D721Med (cell line): ENCODE measurements at regions not wholly inside any gene's neighbourhood (a gene's known extent, or its start where the extent isn't known, plus 50 kb on each side); places are given as distances from the start of the nearest gene placed in this dataset.

Experiments
- DNase-seq: peaks from one replicate; pipeline ENCODE4 v3.0.0; 2011; ENCODE audit warnings: low spot score; ENCODE audit not compliant: insufficient read length
- FAIRE-seq: peaks from 2 replicates; lab custom pipeline; 2011; peaks lifted over from hg19 to GRCh38; lab: Jason Lieb, UNC
- CTCF ChIP-seq: IDR thresholded peaks from 2 replicates; pipeline ENCODE4 v1.5.1; 2012; ENCODE audit warnings: mild to moderate bottlenecking, control low read depth; ENCODE audit not compliant: insufficient read depth; ENCODE audit errors: missing control alignments

DNA sequence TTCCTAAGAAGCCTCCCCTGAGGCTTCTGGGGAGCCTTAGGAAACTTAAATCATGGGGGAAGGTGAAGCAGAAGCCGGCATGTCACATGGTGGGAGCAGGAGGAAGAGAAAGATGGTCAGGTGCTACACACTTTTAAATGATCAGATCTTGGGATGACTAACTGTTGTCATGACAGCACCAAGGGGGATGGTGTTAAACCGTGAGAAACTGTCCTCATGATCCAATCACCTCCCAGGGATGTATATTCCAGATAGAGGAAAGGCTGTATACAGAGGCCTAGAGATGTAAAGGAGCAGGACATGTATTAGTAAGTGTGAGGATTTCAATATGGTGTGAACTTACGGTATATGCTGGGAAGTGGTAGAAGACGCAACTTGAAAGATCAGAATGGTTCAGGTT, 121.1 kb downstream of the CAND1 start:
- no peak for FAIRE-seq
- no peak for TF ChIP-seq CTCF
- no peak for DNase-seq

- no peak for DNase-seq
- FAIRE-seq, result no peak
- no peak for TF ChIP-seq CTCF
Measured at GRCh38 chr12:67391034-67391433, 121.9 kb downstream of the CAND1 start.

GRCh38 chr12:67391656-67392055, 122.5 kb downstream of the CAND1 start:
- no peak for DNase-seq
- no peak for FAIRE-seq
- TF ChIP-seq CTCF, result no peak

DNA sequence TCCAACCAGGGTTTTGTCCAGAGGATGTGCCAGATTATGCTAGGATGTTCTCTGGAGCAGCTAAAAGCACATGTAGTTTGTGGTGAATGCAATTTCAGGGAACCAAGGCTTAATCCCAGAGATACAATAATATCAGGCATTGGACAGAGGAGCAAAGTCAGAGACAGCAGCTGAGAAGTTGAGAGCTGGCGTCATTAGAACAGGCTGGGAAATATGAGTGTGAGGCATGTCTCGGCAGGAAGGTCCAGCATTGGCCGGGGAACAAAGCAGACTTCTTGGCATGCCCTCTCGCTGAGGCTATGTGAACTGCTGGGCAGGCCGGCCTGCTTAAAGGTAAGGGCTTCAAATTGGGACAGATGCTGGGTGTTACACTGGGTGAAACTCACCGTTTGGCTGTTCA, 125.4 kb downstream of the CAND1 start:
- FAIRE-seq, result no peak
- TF ChIP-seq CTCF, result no peak
- DNase-seq, result no peak

DNA sequence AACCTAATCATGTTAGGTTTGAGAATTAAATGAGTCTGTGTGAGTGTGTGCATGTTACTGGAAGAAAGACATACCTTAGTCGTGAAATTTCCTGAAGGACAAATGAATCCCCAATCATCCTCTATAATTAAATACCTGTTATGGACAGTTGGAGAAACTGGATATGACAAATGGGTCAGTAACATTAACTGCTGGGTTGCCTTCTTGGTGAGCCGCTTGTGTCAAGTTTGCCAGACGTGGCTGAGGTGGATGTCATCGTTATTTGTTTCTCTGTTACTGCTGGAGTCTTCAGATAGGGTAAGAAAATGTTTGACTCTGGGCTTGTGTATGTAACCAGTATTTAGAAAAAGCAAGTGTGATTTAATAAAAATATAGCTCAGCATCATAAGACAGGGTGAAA, 131.6 kb downstream of the CAND1 start:
- FAIRE-seq, result no peak
- no peak for DNase-seq

DNA sequence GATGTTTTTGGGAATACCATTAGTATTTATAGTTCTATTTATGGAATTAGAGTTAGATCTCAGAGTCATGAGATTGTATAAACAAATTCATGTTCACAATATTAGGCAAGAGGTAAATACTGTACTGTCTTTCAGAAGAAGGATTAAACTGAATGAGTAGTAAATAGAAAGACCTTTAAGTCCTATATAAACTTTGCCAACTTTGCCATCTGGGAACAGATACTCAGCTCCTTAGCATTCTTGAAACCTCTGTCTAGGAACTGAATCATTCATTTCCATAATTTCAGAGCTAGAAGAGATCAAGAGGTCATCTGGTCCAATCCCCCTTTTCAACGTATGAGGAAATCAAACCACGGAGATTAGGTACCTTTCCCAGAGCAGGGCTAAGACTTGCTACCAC, 141.1 kb downstream of the CAND1 start:
- TF ChIP-seq CTCF, result no peak
- DNase-seq, result no peak
- FAIRE-seq, result no peak

More for the DNA sequence above, 131.6 kb downstream of the CAND1 start:
- no peak for TF ChIP-seq CTCF

GRCh38 chr12:67410667-67411067, 141.5 kb downstream of the CAND1 start:
- no peak for TF ChIP-seq CTCF

More at GRCh38 chr12:67410667-67411067, 141.5 kb downstream of the CAND1 start:
- FAIRE-seq (no peak), DNase-seq (no peak)
